Tongue (tissue), 1 donor: ENCODE measurements at regions not wholly inside any gene's neighbourhood (a gene's known extent, or its start where the extent isn't known, plus 50 kb on each side); places are given as distances from the start of the nearest gene placed in this dataset.

Experiments
- DNase-seq: peaks from one replicate; pipeline ENCODE4 v3.0.0-alpha.2; 2015

- DNase-seq = no peak
Observed at GRCh38 chr5:124232515-124232914, 513.9 kb downstream of the ZNF608 start.

GRCh38 chr5:124231802-124232201 is 514.6 kb downstream of the ZNF608 start:
- DNase-seq = no peak

- DNase-seq = no peak
Observed at GRCh38 chr5:124231230-124231629, 515.2 kb downstream of the ZNF608 start.

GRCh38 chr5:124230456-124230855 is 516.0 kb downstream of the ZNF608 start:
- no peak for DNase-seq

GRCh38 chr5:124229352-124229751 is 517.1 kb downstream of the ZNF608 start:
- no peak for DNase-seq

GRCh38 chr5:124227914-124228313 is 518.5 kb downstream of the ZNF608 start:
- no peak for DNase-seq

GRCh38 chr5:124220418-124220817 is 526.0 kb downstream of the ZNF608 start:
- no peak for DNase-seq

GRCh38 chr5:124212934-124213333 is 533.5 kb downstream of the ZNF608 start:
- no peak for DNase-seq

GRCh38 chr5:124210111-124210910 is 536.1 kb downstream of the ZNF608 start:
- DNase-seq = peak; percentile 83

- no peak for DNase-seq
Observed at GRCh38 chr5:124207118-124207517, 539.3 kb downstream of the ZNF608 start.

GRCh38 chr5:124206540-124206939 is 539.9 kb downstream of the ZNF608 start:
- DNase-seq = peak; percentile 80

GRCh38 chr5:124203303-124203702 is 543.1 kb downstream of the ZNF608 start:
- DNase-seq = no peak

- no peak for DNase-seq
Observed at GRCh38 chr5:124200381-124200780, 546.1 kb downstream of the ZNF608 start.

GRCh38 chr5:124199893-124200292 is 546.5 kb downstream of the ZNF608 start:
- DNase-seq = no peak

- DNase-seq = no peak
Observed at GRCh38 chr5:124195411-124195810, 551.0 kb downstream of the ZNF608 start.

- DNase-seq = no peak
Observed at GRCh38 chr5:124194282-124194681, 552.2 kb downstream of the ZNF608 start.

GRCh38 chr5:124193371-124193789 is 553.1 kb downstream of the ZNF608 start:
- DNase-seq = no peak

- DNase-seq = no peak
Observed at GRCh38 chr5:124192716-124193115, 553.7 kb downstream of the ZNF608 start.

- no peak for DNase-seq
Observed at GRCh38 chr5:124185716-124186115, 560.7 kb downstream of the ZNF608 start.

GRCh38 chr5:124182133-124182532 is 564.3 kb downstream of the ZNF608 start:
- DNase-seq = no peak

- peak; percentile 41 for DNase-seq
Observed at GRCh38 chr5:124180875-124181461, 565.5 kb downstream of the ZNF608 start.

- no peak for DNase-seq
Observed at GRCh38 chr5:124180299-124180874, 566.1 kb downstream of the ZNF608 start.

GRCh38 chr5:124179819-124180218 is 566.6 kb downstream of the ZNF608 start:
- peak; percentile 32 for DNase-seq

GRCh38 chr5:124178050-124178449 is 568.4 kb downstream of the ZNF608 start:
- no peak for DNase-seq
